Lung (tissue), 11 donors: ENCODE measurements at regions not wholly inside any gene's neighbourhood (a gene's known extent, or its start where the extent isn't known, plus 50 kb on each side); places are given as distances from the start of the nearest gene placed in this dataset.

Experiments
- ATAC-seq: fragments of 200-7000 bp; cut with Tn5 transposase; one replicate; pipeline ENCODE4 v1.9.1; 2020; ENCODE audit warnings: moderate number of reproducible peaks; ENCODE audit not compliant: insufficient read depth, low FRiP score
- DNase-seq, 3 donors: peaks; one replicate each; pipeline ENCODE4 v3.0.0-alpha.2; 2013 to 2017
- H3K27ac ChIP-seq, 2 donors: one replicate each; pipeline ENCODE4 v1.5.1; 2013; ENCODE audit warnings: mild to moderate bottlenecking in 2 of 2, moderate library complexity in 2 of 2, control low read depth in 1 of 2, inconsistent platforms in 1 of 2, low read depth in 1 of 2, low read length in 1 of 2
- H3K27me3 ChIP-seq, 3 donors: one replicate each; pipeline ENCODE4 v1.5.1; 2013; ENCODE audit warnings: low read length in 2 of 3; ENCODE audit not compliant: control insufficient read depth in 3 of 3, insufficient read depth in 3 of 3
- H3K36me3 ChIP-seq, 4 donors: one replicate each; pipeline ENCODE4 v1.5.1; 2013; ENCODE audit warnings: low read length in 4 of 4, mild to moderate bottlenecking in 1 of 4, moderate library complexity in 1 of 4; ENCODE audit not compliant: control insufficient read depth in 4 of 4, insufficient read depth in 4 of 4
- H3K4me1 ChIP-seq, 5 donors: one replicate each; pipeline ENCODE4 v1.5.1; 2013; ENCODE audit warnings: low read length in 5 of 5, mild to moderate bottlenecking in 2 of 5, moderate library complexity in 1 of 5; ENCODE audit not compliant: control insufficient read depth in 5 of 5, insufficient read depth in 5 of 5
- H3K4me3 ChIP-seq: one replicate; pipeline ENCODE4 v1.5.1; 2013; ENCODE audit warnings: mild to moderate bottlenecking, control low read depth, moderate library complexity
- H3K9ac ChIP-seq, 2 donors: one replicate each; pipeline ENCODE4 v1.5.1; 2013; ENCODE audit warnings: low read length in 2 of 2, control low read depth in 1 of 2; ENCODE audit not compliant: insufficient read depth in 1 of 2
- H3K9me3 ChIP-seq, 4 donors: one replicate each; pipeline ENCODE4 v1.5.1; 2013; ENCODE audit warnings: low read length in 3 of 4, mild to moderate bottlenecking in 1 of 4, moderate library complexity in 1 of 4; ENCODE audit not compliant: control insufficient read depth in 4 of 4, insufficient read depth in 3 of 4
- whole genome bisulfite sequencing, 2 donors: extraction: QIAGEN DNeasy Blood & Tissue Kit; methylation state at CpG; one replicate each; pipeline ENCODE4 v1.1.7; 2013; 5-methylcytosine and 5-hydroxymethylcytosine counted together
- TF ChIP-seq, protein P1 (sequence below): IDR thresholded peaks from 2 replicates; pipeline ENCODE4 v1.5.1; 2012; ENCODE audit warnings: mild to moderate bottlenecking; ENCODE audit errors: control extremely low read depth, extremely low read depth
- donor health status: control.
- donor health status: control.
- donor health status: Bipolar disorder and iron deficiency.
- donor health status: healthy.
- donor health status: DM: yes; HTN: yes; CAD: no.

DNA sequence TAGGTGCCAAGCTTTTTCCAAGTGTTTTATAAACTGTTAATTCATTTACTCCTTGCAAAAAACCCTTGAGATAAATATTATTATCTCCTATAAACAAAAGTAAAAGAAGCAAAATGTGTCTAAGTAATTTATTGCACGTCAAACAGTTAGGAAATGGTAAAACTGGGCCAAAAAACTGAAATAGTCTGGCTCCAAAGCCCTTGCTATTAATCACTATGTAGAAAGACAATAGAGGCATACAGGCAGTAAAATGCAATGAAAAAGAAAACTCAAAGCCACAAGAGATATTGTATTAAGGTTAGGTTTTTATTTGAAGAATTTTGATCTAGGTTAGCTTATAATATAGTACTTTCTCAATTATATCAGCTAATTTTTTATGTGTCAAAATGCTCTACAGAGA is 457.7 kb downstream of the ANXA1 start:
- Histone ChIP-seq H3K36me3 (no peaks in the 10 kb centered on the region), H3K27me3 (no peaks in the 10 kb centered on the region), H3K4me1 (no peaks in the 10 kb centered on the region), H3K4me3 (no peak overlapping the region), H3K27ac (no peak overlapping the region), H3K9me3 (no peaks in the 10 kb centered on the region), H3K9ac (no peak overlapping the region)
- 28 to 35% methylated on average over 1 of the region's 1 CpG for WGBS, 2 donors
- ATAC-seq = no peak
- DNase-seq = no peak
- TF ChIP-seq, protein P1, sequence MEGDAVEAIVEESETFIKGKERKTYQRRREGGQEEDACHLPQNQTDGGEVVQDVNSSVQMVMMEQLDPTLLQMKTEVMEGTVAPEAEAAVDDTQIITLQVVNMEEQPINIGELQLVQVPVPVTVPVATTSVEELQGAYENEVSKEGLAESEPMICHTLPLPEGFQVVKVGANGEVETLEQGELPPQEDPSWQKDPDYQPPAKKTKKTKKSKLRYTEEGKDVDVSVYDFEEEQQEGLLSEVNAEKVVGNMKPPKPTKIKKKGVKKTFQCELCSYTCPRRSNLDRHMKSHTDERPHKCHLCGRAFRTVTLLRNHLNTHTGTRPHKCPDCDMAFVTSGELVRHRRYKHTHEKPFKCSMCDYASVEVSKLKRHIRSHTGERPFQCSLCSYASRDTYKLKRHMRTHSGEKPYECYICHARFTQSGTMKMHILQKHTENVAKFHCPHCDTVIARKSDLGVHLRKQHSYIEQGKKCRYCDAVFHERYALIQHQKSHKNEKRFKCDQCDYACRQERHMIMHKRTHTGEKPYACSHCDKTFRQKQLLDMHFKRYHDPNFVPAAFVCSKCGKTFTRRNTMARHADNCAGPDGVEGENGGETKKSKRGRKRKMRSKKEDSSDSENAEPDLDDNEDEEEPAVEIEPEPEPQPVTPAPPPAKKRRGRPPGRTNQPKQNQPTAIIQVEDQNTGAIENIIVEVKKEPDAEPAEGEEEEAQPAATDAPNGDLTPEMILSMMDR = no peak

DNA sequence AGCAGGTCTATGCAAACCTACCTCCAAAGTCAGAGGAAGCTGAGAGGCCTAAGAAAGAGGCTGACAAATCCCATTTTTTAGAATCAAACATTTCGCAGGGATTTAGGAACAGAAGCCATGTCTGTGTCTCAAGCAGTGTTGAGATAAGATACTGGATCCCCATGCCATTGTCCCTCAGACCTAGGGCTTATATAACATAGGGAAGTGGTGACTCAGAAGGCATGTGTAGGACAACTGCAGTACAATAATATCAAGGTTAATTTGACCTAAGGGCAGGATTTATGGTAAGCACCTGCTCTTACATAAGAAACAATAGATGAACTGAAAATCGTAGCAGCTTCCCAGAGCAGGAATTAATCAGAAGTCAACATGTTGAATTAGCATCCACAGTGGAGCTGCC is 459.4 kb downstream of the ANXA1 start:
- no peak overlapping the region for H3K9ac ChIP-seq
- H3K4me1 ChIP-seq = no peaks in the 10 kb centered on the region
- no peaks in the 10 kb centered on the region for H3K36me3 ChIP-seq
- DNase-seq (no peak), ATAC-seq (no peak)
- TF ChIP-seq, protein P1 = no peak
- no peak overlapping the region for H3K4me3 ChIP-seq
- H3K9me3 ChIP-seq = no peaks in the 10 kb centered on the region
- no peaks in the 10 kb centered on the region for H3K27me3 ChIP-seq
- 70 to 79% methylated on average over 2 of the region's 2 CpGs for WGBS, 2 donors
- no peak overlapping the region for H3K27ac ChIP-seq

- H3K9ac ChIP-seq = no peak overlapping the region
- H3K27me3 ChIP-seq = no peaks in the 10 kb centered on the region
- no peak overlapping the region for H3K27ac ChIP-seq
- 79 to 82% methylated on average over 4 of the region's 4 CpGs for WGBS, 2 donors
- TF ChIP-seq, protein P1 = no peak
- H3K4me1 ChIP-seq = no peaks in the 10 kb centered on the region
- no peak for ATAC-seq
- no peak for DNase-seq
- H3K4me3 ChIP-seq = no peak overlapping the region
- no peaks in the 10 kb centered on the region for H3K36me3 ChIP-seq
- H3K9me3 ChIP-seq = no peaks in the 10 kb centered on the region
Observed at GRCh38 chr9:73613092-73613701, 461.5 kb downstream of the ANXA1 start.

- Histone ChIP-seq H3K9ac (no peak overlapping the region), H3K4me1 (no peaks in the 10 kb centered on the region), H3K9me3 (no peaks in the 10 kb centered on the region), H3K4me3 (no peak overlapping the region), H3K36me3 (no peaks in the 10 kb centered on the region), H3K27me3 (no peaks in the 10 kb centered on the region), H3K27ac (no peak overlapping the region)
- no peak for DNase-seq
- TF ChIP-seq, protein P1 = no peak
- no peak for ATAC-seq
Observed at GRCh38 chr9:73615557-73615956, 463.9 kb downstream of the ANXA1 start.
